Naive B cell (primary cell): ENCODE measurements at regions not wholly inside any gene's neighbourhood (a gene's known extent, or its start where the extent isn't known, plus 50 kb on each side); places are given as distances from the start of the nearest gene placed in this dataset.
A peak's percentile ranks its signal among the peaks of the same experiment; 100 is the strongest.
"Not testable (repeated sequence)": the region's sequence is repeated elsewhere in the genome, so short reads cannot be mapped to it uniquely, and the experiment has no call there.

Experiments
- ATAC-seq, 2 donors: fragments of 150-1000 bp; cut with Tn5 transposase; 2 replicates each; pipeline ENCODE4 v1.10.0; 2021; ENCODE audit warnings: low read depth in 2 of 2, mild to moderate bottlenecking in 2 of 2, moderate library complexity in 2 of 2
- DNase-seq: peaks from one replicate; pipeline ENCODE4 v3.0.0; 2022
- H3K27ac Mint-ChIP-seq, 6 donors: one replicate each; pipeline ENCODE4 v1.8.0; 2020 to 2022; ENCODE audit warnings: mild to moderate bottlenecking in 6 of 6, mixed read lengths in 6 of 6, moderate library complexity in 5 of 6, inconsistent platforms in 2 of 6
- H3K27me3 Mint-ChIP-seq, 3 donors: one replicate each; pipeline ENCODE4 v1.8.0; 2021 to 2022; ENCODE audit warnings: mixed read lengths in 3 of 3, mild to moderate bottlenecking in 1 of 3
- H3K36me3 Mint-ChIP-seq, 2 donors: one replicate each; pipeline ENCODE4 v1.8.0; 2020 to 2022; ENCODE audit warnings: mixed read lengths in 2 of 2, inconsistent platforms in 1 of 2, mild to moderate bottlenecking in 1 of 2
- H3K4me1 Mint-ChIP-seq, 3 donors: one replicate each; pipeline ENCODE4 v1.8.0; 2020 to 2022; ENCODE audit warnings: mixed read lengths in 3 of 3, inconsistent platforms in 1 of 3, mild to moderate bottlenecking in 1 of 3, moderate library complexity in 1 of 3
- H3K4me3 Mint-ChIP-seq, 8 donors: one replicate each; pipeline ENCODE4 v1.8.0; 2020 to 2022; ENCODE audit warnings: mild to moderate bottlenecking in 8 of 8, mixed read lengths in 8 of 8, moderate library complexity in 8 of 8, inconsistent platforms in 2 of 8
- H3K9me3 Mint-ChIP-seq, 7 donors: one replicate each; pipeline ENCODE4 v1.8.0; 2020 to 2022; ENCODE audit warnings: mixed read lengths in 7 of 7, mild to moderate bottlenecking in 5 of 7, inconsistent platforms in 2 of 7, moderate library complexity in 1 of 7

GRCh38 chr18:14460364-14460763 lies 83.0 kb downstream of the POTEC start:
- not testable (repeated sequence) for ATAC-seq, DNase-seq, H3K4me1 Mint-ChIP-seq, H3K4me3 Mint-ChIP-seq, H3K36me3 Mint-ChIP-seq, H3K27ac Mint-ChIP-seq
- peaks cover 7 to 18% (median 9%) of the 10 kb centered on the region in 3 donors for H3K27me3 Mint-ChIP-seq
- peaks cover 5 to 17% (median 11%) of the 10 kb centered on the region in 7 donors for H3K9me3 Mint-ChIP-seq

DNA sequence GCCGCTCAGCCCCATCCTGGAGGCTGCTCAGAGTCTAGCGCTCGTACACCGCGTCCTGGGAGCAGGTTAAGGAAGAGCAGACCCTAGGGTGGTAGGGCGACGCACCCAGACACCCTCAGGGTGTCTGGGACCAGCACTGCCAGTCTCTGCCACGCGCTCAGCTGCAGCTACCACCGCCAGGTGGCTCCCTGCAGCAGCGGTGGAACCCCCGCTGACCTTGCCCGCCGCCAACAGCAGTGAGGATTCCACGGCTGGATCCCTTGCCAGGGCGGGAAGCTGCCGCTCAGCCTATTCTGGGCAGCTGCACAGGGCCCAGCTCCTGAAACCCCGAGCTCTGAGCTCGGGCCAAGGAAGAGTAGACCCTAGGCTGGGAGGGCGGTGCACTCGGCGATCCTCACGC lies 83.6 kb downstream of the POTEC start:
- H3K36me3 Mint-ChIP-seq, ATAC-seq, H3K27ac Mint-ChIP-seq, H3K4me3 Mint-ChIP-seq, DNase-seq, H3K4me1 Mint-ChIP-seq: not testable (repeated sequence)
- peaks cover 7 to 21% (median 9%) of the 10 kb centered on the region in 3 donors for H3K27me3 Mint-ChIP-seq
- peaks cover 5 to 17% (median 11%) of the 10 kb centered on the region in 7 donors for H3K9me3 Mint-ChIP-seq

DNA sequence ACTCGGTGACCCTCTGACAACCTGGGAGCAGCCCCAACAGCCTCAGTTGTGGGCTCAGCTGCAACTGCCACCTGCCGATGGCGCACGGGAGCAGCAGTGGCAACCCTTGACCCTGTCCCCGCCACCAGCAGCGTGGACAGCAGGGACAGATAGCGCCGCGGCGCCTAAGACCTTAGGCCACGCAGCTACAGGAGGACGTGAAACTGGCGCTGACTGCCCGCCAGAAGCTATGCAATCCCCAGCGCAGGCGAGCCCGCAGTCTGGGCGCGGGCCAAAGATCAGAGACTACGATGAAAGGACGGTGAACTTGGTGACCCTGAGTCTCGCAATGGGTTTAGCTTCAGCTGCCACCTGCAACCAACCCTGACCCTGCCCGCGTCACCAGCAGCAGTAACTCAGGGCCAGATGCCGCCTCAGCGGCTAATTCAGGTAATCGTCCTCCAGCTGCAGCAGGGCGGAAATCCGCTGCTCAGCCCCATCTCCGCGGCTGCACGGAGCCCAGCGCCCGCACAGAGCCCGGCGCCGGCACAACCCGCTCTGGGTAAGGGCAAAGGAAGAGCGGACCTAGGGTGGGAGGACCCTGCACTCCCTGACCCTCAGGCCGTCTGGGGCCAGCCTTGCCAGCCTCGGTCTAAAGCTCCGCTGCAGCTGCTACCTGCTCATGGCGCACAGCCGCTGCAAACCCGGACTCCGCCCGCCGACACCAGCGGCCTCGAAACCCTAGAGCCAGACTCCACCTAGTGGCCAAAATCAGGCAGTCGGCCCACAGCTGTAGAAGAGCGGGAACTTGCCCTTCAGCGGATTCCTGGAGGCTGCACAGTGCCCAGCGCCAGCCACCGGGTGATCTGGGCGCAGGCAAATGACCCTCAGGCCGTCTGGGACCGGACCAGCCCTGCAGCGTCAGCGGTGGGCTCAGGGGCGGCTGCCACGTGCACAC lies 85.1 kb downstream of the POTEC start:
- peak; percentile 6 for DNase-seq
- Mint-ChIP-seq H3K27me3 (peaks cover 7 to 21% (median 9%) of the 10 kb centered on the region in 3 donors), H3K4me3 (peak overlapping the region in 5 of 8 donors; percentile 24 to 73 (median 39))
- not testable (repeated sequence) for ATAC-seq, H3K36me3 Mint-ChIP-seq, H3K9me3 Mint-ChIP-seq, H3K4me1 Mint-ChIP-seq, H3K27ac Mint-ChIP-seq

GRCh38 chr18:14450637-14451009 lies 92.8 kb downstream of the POTEC start:
- Mint-ChIP-seq H3K4me3 (peak overlapping the region in 2 of 8 donors; percentile 12 to 35), H3K27me3 (peaks cover 7 to 19% (median 17%) of the 10 kb centered on the region in 3 donors)
- not testable (repeated sequence) for ATAC-seq, H3K36me3 Mint-ChIP-seq, H3K27ac Mint-ChIP-seq, H3K4me1 Mint-ChIP-seq, DNase-seq, H3K9me3 Mint-ChIP-seq

DNA sequence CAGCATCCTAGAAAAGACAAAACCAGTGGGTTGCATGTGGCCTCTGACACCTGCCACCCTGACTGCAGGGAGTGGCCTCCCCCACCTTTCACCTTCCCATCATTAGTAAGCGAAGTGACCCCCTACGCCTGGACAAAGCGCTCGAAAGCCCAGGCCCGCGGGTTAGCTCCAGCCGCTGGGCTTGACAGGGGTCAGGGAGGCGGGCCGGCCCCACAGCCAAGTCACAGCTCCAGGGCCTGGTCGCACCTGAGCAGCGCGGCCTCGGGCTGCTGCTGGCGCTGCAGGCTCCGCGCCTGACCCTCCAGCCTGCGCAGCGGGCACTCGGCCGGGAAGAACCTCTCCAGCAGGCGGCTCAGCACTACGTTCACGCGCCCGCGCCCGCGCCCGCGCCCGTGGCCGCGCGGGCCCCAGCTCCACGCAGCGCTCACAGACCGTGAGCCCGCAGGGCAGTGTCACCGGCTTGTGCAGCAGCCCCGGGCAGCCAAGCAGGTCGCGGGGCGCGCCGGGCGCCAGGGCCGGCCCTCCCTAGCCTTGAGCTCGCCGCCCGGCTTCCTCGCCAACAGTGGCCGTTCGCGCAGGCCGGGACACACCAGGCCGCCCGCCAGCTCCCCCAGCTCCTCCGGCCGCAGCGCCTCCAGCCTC lies 93.3 kb downstream of the POTEC start:
- ATAC-seq, H3K4me1 Mint-ChIP-seq, H3K9me3 Mint-ChIP-seq, H3K4me3 Mint-ChIP-seq, DNase-seq, H3K36me3 Mint-ChIP-seq, H3K27ac Mint-ChIP-seq: not testable (repeated sequence)
- H3K27me3 Mint-ChIP-seq, result peaks cover 6 to 17% (median 14%) of the 10 kb centered on the region in 3 donors

GRCh38 chr18:14449062-14449461 lies 94.3 kb downstream of the POTEC start:
- peaks cover 6 to 17% (median 13%) of the 10 kb centered on the region in 3 donors for H3K27me3 Mint-ChIP-seq
- not testable (repeated sequence) for H3K36me3 Mint-ChIP-seq, H3K4me1 Mint-ChIP-seq, ATAC-seq, DNase-seq, H3K27ac Mint-ChIP-seq, H3K9me3 Mint-ChIP-seq, H3K4me3 Mint-ChIP-seq

DNA sequence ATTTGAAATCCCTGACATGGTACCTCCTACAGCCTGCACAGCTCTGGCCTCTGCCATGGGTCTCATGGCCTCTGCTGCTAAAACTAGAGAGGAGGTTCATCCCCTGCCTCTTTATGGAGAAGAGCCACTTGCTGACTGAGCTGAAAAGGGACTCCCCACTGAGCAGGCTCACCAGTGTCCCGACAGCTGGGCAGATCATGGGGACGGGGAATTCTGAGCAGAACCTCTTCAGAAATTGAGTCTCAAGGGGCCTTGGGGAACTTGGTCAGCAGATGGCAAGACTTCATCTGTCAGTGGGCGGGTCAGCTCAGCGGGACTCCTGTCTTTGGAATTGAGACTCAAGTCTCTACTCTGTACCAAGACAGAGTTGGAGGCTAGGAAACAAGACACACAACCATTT lies 95.7 kb downstream of the POTEC start:
- not testable (repeated sequence) for H3K27ac Mint-ChIP-seq, DNase-seq, ATAC-seq, H3K4me3 Mint-ChIP-seq, H3K36me3 Mint-ChIP-seq, H3K9me3 Mint-ChIP-seq, H3K4me1 Mint-ChIP-seq
- H3K27me3 Mint-ChIP-seq, result peaks cover 6 to 17% (median 13%) of the 10 kb centered on the region in 3 donors

DNA sequence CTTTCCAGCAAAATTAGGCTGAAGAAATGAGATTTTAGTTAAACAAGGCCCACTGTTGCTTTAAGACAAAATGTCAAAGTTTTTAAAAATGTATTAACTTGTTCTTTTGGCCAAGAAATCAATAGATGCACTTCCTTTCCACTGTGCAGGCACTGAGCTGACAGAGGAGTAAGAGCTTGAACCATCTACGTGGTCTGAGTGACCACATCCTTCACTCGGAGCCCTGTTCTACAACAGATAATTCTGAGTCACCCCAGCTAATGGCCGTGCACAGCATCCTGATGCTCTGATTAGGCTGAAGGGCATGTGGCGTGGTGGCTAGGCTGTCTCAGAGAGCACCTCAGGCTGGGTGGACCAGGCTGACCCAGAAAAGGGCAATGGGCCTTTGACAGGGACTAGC lies 107.9 kb downstream of the POTEC start:
- H3K4me1 Mint-ChIP-seq, H3K4me3 Mint-ChIP-seq, H3K36me3 Mint-ChIP-seq, DNase-seq, ATAC-seq, H3K9me3 Mint-ChIP-seq, H3K27ac Mint-ChIP-seq: not testable (repeated sequence)
- H3K27me3 Mint-ChIP-seq, result peaks cover 5 to 41% (median 7%) of the 10 kb centered on the region in 3 donors

DNA sequence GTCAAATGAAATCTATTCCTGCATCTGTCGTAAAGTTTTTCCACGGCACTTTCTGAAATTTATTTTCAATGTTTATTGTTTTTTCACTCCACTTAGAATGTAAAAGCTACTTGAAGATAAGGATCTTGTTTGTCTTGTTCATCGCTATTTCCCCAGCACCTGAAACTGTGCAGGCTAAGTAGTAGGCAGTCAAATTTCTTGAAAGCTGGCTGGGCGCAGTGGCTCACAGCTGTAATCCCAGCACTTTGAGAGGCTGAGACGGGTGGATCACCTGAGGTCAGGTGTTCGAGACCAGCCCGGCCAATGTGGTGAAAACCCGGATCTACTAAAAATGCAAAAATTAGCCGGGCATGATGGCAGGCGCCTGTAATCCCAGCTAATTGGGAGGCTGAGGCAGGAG lies 111.0 kb downstream of the POTEC start:
- peak overlapping the region in 2 of 8 donors; percentile 20 to 32 for H3K4me3 Mint-ChIP-seq
- H3K27me3 Mint-ChIP-seq, result peaks cover 7 to 49% (median 11%) of the 10 kb centered on the region in 3 donors
- not testable (repeated sequence) for DNase-seq, ATAC-seq, H3K4me1 Mint-ChIP-seq, H3K36me3 Mint-ChIP-seq, H3K27ac Mint-ChIP-seq
- H3K9me3 Mint-ChIP-seq, result peaks cover 0 to 11% (median 3%) of the 10 kb centered on the region in 7 donors

- Mint-ChIP-seq H3K27me3 (peaks cover 7 to 45% (median 11%) of the 10 kb centered on the region in 3 donors), H3K4me3 (peak overlapping the region in 5 of 8 donors; percentile 64 to 74 (median 66)), H3K9me3 (peaks cover 3 to 20% (median 6%) of the 10 kb centered on the region in 7 donors)
- not testable (repeated sequence) for DNase-seq, H3K36me3 Mint-ChIP-seq, ATAC-seq, H3K4me1 Mint-ChIP-seq, H3K27ac Mint-ChIP-seq
Observed at GRCh38 chr18:14431031-14431521, 112.3 kb downstream of the POTEC start.

GRCh38 chr18:14415806-14416205 lies 127.6 kb downstream of the POTEC start:
- H3K4me1 Mint-ChIP-seq, H3K9me3 Mint-ChIP-seq, H3K4me3 Mint-ChIP-seq, H3K36me3 Mint-ChIP-seq, H3K27ac Mint-ChIP-seq, ATAC-seq, DNase-seq: not testable (repeated sequence)
- peaks cover 0 to 11% (median 8%) of the 10 kb centered on the region in 3 donors for H3K27me3 Mint-ChIP-seq

DNA sequence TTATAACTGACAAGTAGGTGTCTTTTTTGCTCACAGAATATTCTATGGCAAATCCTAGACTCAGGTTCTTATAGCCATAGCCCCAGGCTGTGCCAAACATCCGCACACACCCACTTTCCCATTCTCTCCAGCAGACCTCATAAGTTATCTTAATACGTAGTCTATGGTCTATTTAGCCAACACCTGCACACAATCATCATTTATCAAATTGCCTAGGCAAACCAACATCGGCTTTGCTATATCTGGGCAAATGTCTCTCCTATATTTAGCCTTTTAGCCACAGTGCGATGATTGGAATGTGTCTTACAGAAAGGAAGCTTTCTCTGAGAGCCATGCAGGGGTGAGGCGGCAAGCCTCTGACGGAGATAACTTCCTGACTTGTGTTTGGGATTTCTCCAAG lies 128.0 kb downstream of the POTEC start:
- H3K36me3 Mint-ChIP-seq, H3K27ac Mint-ChIP-seq, H3K4me3 Mint-ChIP-seq, H3K9me3 Mint-ChIP-seq, H3K4me1 Mint-ChIP-seq, DNase-seq, ATAC-seq: not testable (repeated sequence)
- H3K27me3 Mint-ChIP-seq, result peaks cover 0 to 11% (median 8%) of the 10 kb centered on the region in 3 donors

GRCh38 chr18:14395533-14395932 lies 147.9 kb downstream of the POTEC start:
- H3K27ac Mint-ChIP-seq, H3K4me1 Mint-ChIP-seq, DNase-seq, H3K36me3 Mint-ChIP-seq, H3K4me3 Mint-ChIP-seq, H3K9me3 Mint-ChIP-seq, ATAC-seq: not testable (repeated sequence)
- H3K27me3 Mint-ChIP-seq, result peaks cover 0 to 27% (median 8%) of the 10 kb centered on the region in 3 donors
